ENCODE measurements at regions not wholly inside any gene's neighbourhood (a gene's known extent, or its start where the extent isn't known, plus 50 kb on each side); places are given as distances from the start of the nearest gene placed in this dataset.

GRCh38 chr10:2464483-2464882, 602.9 kb upstream of the PFKP start:
- H3K36me3 Mint-ChIP-seq (ENCODE audit: low read depth): no peaks in the 10 kb centered on the region
- H3K4me3 Mint-ChIP-seq: no peak overlapping the region
- H3K9me3 Mint-ChIP-seq: peaks cover 4% of the 10 kb centered on the region
- no peaks in the 10 kb centered on the region for H3K27me3 Mint-ChIP-seq
- no peak overlapping the region for H3K27ac Mint-ChIP-seq
- DNase-seq: no peak
- ChIA-PET POLR2A (no interaction called here), CTCF (no interaction called here)
- H3K4me1 Mint-ChIP-seq: no peaks in the 10 kb centered on the region

GRCh38 chr10:2463316-2463715, 604.0 kb upstream of the PFKP start:
- no peak overlapping the region for H3K4me3 Mint-ChIP-seq
- CTCF ChIA-PET: no interaction called here
- H3K4me1 Mint-ChIP-seq: no peaks in the 10 kb centered on the region
- no peaks in the 10 kb centered on the region for H3K27me3 Mint-ChIP-seq
- H3K27ac Mint-ChIP-seq: no peak overlapping the region
- POLR2A ChIA-PET: no interaction called here
- H3K9me3 Mint-ChIP-seq: peaks cover 4% of the 10 kb centered on the region
- H3K36me3 Mint-ChIP-seq (ENCODE audit: low read depth): no peaks in the 10 kb centered on the region
- no peak for DNase-seq

GRCh38 chr10:2462581-2462980, 604.8 kb upstream of the PFKP start:
- Mint-ChIP-seq H3K27ac (no peak overlapping the region), H3K4me1 (no peaks in the 10 kb centered on the region), H3K4me3 (no peak overlapping the region), H3K27me3 (no peaks in the 10 kb centered on the region), H3K9me3 (peaks cover 2% of the 10 kb centered on the region), H3K36me3 (ENCODE audit: low read depth) (no peaks in the 10 kb centered on the region)
- ChIA-PET CTCF (no interaction called here), POLR2A (no interaction called here)
- DNase-seq: no peak

DNA sequence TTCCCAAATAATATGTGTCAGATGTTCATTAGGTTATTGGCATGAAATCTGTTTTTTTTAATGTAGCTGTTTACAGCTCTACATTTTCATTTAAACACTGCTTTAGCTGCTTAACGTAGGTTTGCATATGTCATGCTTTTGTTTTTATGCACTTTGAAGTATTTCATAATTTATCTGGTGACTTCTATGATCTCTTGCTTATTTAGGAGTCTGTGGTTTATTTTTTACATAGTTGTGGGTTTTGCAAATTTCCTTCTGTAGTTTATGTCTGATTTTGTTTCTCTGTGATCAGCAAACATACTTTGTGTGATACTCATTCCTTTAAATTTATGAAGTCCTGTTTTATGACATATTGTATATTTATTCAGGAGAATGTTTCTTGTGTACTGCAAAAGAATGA, 606.5 kb upstream of the PFKP start:
- no peaks in the 10 kb centered on the region for H3K27me3 Mint-ChIP-seq
- POLR2A ChIA-PET: no interaction called here
- H3K9me3 Mint-ChIP-seq: peaks cover 2% of the 10 kb centered on the region
- no peaks in the 10 kb centered on the region for H3K4me1 Mint-ChIP-seq
- no peaks in the 10 kb centered on the region for H3K36me3 Mint-ChIP-seq (ENCODE audit: low read depth)
- no peak overlapping the region for H3K27ac Mint-ChIP-seq
- H3K4me3 Mint-ChIP-seq: no peak overlapping the region
- CTCF ChIA-PET: no interaction called here
- DNase-seq: no peak

DNA sequence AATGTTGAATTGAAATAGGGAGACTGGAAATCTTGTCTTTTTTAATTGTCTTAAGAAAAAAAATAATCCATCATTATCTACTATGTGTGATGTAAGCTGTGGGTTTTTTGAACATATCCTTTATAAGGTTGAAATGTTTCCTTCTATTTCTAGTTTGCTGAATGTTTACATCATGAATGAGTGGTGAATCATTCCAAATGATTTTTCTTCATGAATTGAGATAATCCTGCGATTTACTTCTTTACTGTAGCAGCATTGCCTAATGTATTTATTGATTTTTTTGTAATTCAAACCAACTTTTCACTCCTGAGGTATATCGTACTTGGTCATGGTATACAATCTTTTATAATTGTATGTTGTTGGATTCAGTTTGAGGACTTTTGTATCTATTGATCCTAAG, 607.6 kb upstream of the PFKP start:
- CTCF ChIA-PET: no interaction called here
- POLR2A ChIA-PET: no interaction called here
- H3K36me3 Mint-ChIP-seq (ENCODE audit: low read depth): no peaks in the 10 kb centered on the region
- DNase-seq: no peak
- H3K27me3 Mint-ChIP-seq: no peaks in the 10 kb centered on the region
- no peaks in the 10 kb centered on the region for H3K4me1 Mint-ChIP-seq
- H3K27ac Mint-ChIP-seq: no peak overlapping the region
- no peaks in the 10 kb centered on the region for H3K9me3 Mint-ChIP-seq
- no peak overlapping the region for H3K4me3 Mint-ChIP-seq

GRCh38 chr10:2456834-2457233, 610.5 kb upstream of the PFKP start:
- no peaks in the 10 kb centered on the region for H3K27me3 Mint-ChIP-seq
- no peaks in the 10 kb centered on the region for H3K9me3 Mint-ChIP-seq
- CTCF ChIA-PET: no interaction called here

GRCh38 chr10:2445370-2445769, 622.0 kb upstream of the PFKP start:
- POLR2A ChIA-PET: no interaction called here
- Mint-ChIP-seq H3K4me1 (no peaks in the 10 kb centered on the region), H3K27me3 (no peaks in the 10 kb centered on the region), H3K4me3 (no peak overlapping the region), H3K9me3 (no peaks in the 10 kb centered on the region), H3K36me3 (ENCODE audit: low read depth) (no peaks in the 10 kb centered on the region), H3K27ac (no peak overlapping the region)
- CTCF ChIA-PET: no interaction called here
- no peak for DNase-seq

More at GRCh38 chr10:2456834-2457233, 610.5 kb upstream of the PFKP start:
- no peaks in the 10 kb centered on the region for H3K36me3 Mint-ChIP-seq (ENCODE audit: low read depth)
- no peak overlapping the region for H3K27ac Mint-ChIP-seq
- H3K4me3 Mint-ChIP-seq: no peak overlapping the region
- no peaks in the 10 kb centered on the region for H3K4me1 Mint-ChIP-seq
- POLR2A ChIA-PET: no interaction called here
- DNase-seq: no peak

- Mint-ChIP-seq H3K9me3 (no peaks in the 10 kb centered on the region), H3K4me1 (no peaks in the 10 kb centered on the region), H3K36me3 (ENCODE audit: low read depth) (no peaks in the 10 kb centered on the region), H3K27me3 (no peaks in the 10 kb centered on the region), H3K27ac (no peak overlapping the region), H3K4me3 (no peak overlapping the region)
- ChIA-PET POLR2A (no interaction called here), CTCF (no interaction called here)
- no peak for DNase-seq
Observed at GRCh38 chr10:2439983-2440382, 627.4 kb upstream of the PFKP start.

- POLR2A ChIA-PET: no interaction called here
- no peaks in the 10 kb centered on the region for H3K9me3 Mint-ChIP-seq
- H3K4me3 Mint-ChIP-seq: no peak overlapping the region
- no peak for DNase-seq
- CTCF ChIA-PET: no interaction called here
- H3K4me1 Mint-ChIP-seq: no peaks in the 10 kb centered on the region
- no peaks in the 10 kb centered on the region for H3K36me3 Mint-ChIP-seq (ENCODE audit: low read depth)
- H3K27me3 Mint-ChIP-seq: no peaks in the 10 kb centered on the region
- no peak overlapping the region for H3K27ac Mint-ChIP-seq
Observed at GRCh38 chr10:2439000-2439399, 628.3 kb upstream of the PFKP start.

DNA sequence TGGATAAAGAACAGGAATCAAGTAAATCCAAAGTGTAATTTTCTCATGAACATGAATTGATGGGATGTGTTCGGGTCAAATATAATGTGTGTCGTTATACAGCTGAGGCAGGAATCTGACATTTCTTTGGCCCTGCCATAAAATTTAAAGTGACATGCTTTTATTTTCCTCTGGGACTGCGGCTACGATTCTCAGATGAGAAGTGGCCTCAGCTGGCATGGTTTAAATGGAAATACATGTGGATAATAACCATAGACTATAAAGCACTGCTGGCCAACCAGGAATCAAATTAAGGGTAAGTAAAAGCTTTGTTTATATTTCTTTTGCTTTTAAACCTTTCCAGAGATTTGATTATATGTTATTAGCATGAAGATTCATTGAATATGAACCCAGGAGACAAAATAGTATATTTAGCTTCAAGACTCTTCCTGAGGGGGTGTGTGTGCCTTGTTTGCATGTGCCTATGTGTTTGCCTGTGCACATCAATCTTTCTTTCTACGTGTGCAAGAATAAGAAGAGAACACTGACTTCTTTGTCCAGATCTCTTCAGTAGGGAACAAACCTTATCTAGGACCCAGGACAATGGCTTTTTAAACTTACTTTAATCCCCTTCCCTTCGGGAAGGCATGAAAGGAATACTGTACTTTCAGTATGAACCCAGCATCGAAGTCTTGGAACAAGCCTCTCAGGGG, 629.0 kb upstream of the PFKP start:
- CTCF ChIA-PET: no interaction called here

GRCh38 chr10:2436933-2437332, 630.4 kb upstream of the PFKP start:
- Mint-ChIP-seq H3K4me3 (no peak overlapping the region), H3K27ac (no peak overlapping the region), H3K4me1 (no peaks in the 10 kb centered on the region), H3K27me3 (no peaks in the 10 kb centered on the region), H3K36me3 (ENCODE audit: low read depth) (no peaks in the 10 kb centered on the region), H3K9me3 (no peaks in the 10 kb centered on the region)
- no peak for DNase-seq
- ChIA-PET POLR2A (no interaction called here), CTCF (no interaction called here)

More for the DNA sequence above, 629.0 kb upstream of the PFKP start:
- no peaks in the 10 kb centered on the region for H3K4me1 Mint-ChIP-seq
- no peaks in the 10 kb centered on the region for H3K9me3 Mint-ChIP-seq
- no peaks in the 10 kb centered on the region for H3K27me3 Mint-ChIP-seq
- no peak for DNase-seq
- H3K4me3 Mint-ChIP-seq: no peak overlapping the region
- no peak overlapping the region for H3K27ac Mint-ChIP-seq
- POLR2A ChIA-PET: no interaction called here
- H3K36me3 Mint-ChIP-seq (ENCODE audit: low read depth): no peaks in the 10 kb centered on the region

- H3K4me1 Mint-ChIP-seq: no peaks in the 10 kb centered on the region
- H3K36me3 Mint-ChIP-seq (ENCODE audit: low read depth): no peaks in the 10 kb centered on the region
- CTCF ChIA-PET: no interaction called here
- DNase-seq: no peak
- no peaks in the 10 kb centered on the region for H3K9me3 Mint-ChIP-seq
- POLR2A ChIA-PET: no interaction called here
- H3K27me3 Mint-ChIP-seq: no peaks in the 10 kb centered on the region
- no peak overlapping the region for H3K27ac Mint-ChIP-seq
- no peak overlapping the region for H3K4me3 Mint-ChIP-seq
Observed at GRCh38 chr10:2431961-2432360, 635.4 kb upstream of the PFKP start.

DNA sequence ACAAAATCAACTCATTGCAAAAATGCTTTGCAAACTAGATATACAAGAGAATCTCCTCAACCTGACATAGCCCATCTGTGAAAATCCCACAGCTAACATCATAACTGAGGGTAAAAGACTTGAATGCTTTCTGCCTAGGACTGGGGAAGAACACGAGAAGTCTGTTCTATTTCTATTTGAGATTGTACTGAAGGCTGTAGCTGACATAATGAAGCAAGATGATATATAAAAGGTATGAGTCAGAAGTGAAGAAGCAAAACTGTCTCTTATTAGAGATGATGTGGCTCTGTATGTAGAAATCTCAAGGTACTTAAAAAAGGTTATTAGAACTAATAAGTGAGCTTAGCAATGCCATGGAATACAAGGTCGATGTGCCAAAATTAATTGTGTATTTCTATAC, 639.9 kb upstream of the PFKP start:
- Mint-ChIP-seq H3K27me3 (peaks cover 3% of the 10 kb centered on the region), H3K36me3 (ENCODE audit: low read depth) (no peaks in the 10 kb centered on the region), H3K27ac (no peak overlapping the region), H3K4me1 (no peaks in the 10 kb centered on the region), H3K4me3 (no peak overlapping the region), H3K9me3 (no peaks in the 10 kb centered on the region)
- CTCF ChIA-PET: no interaction called here
- no peak for DNase-seq
- POLR2A ChIA-PET: no interaction called here

DNA sequence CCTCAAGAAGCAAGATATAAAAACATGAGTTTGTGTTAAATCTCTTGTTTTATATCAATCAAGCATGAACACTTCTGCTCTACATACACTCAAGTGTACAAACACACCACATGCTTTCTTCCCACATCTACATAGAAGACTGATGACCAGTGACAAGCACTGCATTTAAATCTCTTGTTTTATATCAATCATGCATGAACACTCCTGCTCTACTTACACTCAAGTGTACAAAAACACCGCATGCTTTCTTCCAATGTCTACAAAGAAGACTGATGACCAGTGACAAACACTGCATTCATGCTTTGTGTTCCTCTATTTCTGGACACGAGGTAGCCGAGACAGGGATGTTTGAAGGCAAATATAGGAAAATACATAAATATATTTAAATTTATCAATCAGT, 642.0 kb upstream of the PFKP start:
- H3K4me1 Mint-ChIP-seq: no peaks in the 10 kb centered on the region
- no peak overlapping the region for H3K27ac Mint-ChIP-seq
- ChIA-PET CTCF (no interaction called here), POLR2A (no interaction called here)
- no peaks in the 10 kb centered on the region for H3K36me3 Mint-ChIP-seq (ENCODE audit: low read depth)
- no peak for DNase-seq
- peaks cover 5% of the 10 kb centered on the region for H3K27me3 Mint-ChIP-seq
- no peak overlapping the region for H3K4me3 Mint-ChIP-seq
- no peaks in the 10 kb centered on the region for H3K9me3 Mint-ChIP-seq

Data from activated CD4-positive, alpha-beta T cell treated with anti-CD3 and anti-CD28 coated beads, Interleukin-2, amount 10 ng/mL, durations not matched to agents 7 days and 5 days (primary cell).